IPS-20b (cell line): ENCODE measurements at regions not wholly inside any gene's neighbourhood (a gene's known extent, or its start where the extent isn't known, plus 50 kb on each side); places are given as distances from the start of the nearest gene placed in this dataset.

Experiments used
- H3K27ac ChIP-seq: one replicate; pipeline ENCODE4 v1.5.1; 2013; ENCODE audit warnings: low read length
- H3K27me3 ChIP-seq: 2 replicates; pipeline ENCODE4 v1.6.1; 2013; ENCODE audit warnings: mild to moderate bottlenecking, low read length, inconsistent platforms; ENCODE audit not compliant: insufficient read depth
- H3K36me3 ChIP-seq: 2 replicates; pipeline ENCODE4 v1.6.1; 2013; ENCODE audit warnings: low read depth, mild to moderate bottlenecking, inconsistent platforms, low read length, moderate library complexity; ENCODE audit not compliant: insufficient read depth
- H3K4me1 ChIP-seq: 2 replicates; pipeline ENCODE4 v1.6.1; 2013; ENCODE audit warnings: mild to moderate bottlenecking, control low read depth, inconsistent platforms, low read length, moderate library complexity; ENCODE audit not compliant: insufficient read depth
- H3K4me3 ChIP-seq: 2 replicates; pipeline ENCODE4 v1.5.1; 2013; ENCODE audit warnings: mild to moderate bottlenecking, low read length, inconsistent platforms
- H3K9ac ChIP-seq: 2 replicates; pipeline ENCODE4 v1.6.1; 2013; ENCODE audit warnings: low read depth, mild to moderate bottlenecking, inconsistent platforms, low read length, moderate library complexity
- H3K9me3 ChIP-seq: 2 replicates; pipeline ENCODE4 v1.6.1; 2013; ENCODE audit warnings: mild to moderate bottlenecking, low read depth, low read length, inconsistent platforms; ENCODE audit not compliant: insufficient read depth

GRCh38 chr16:48105976-48106375, 49.8 kb downstream of the ABCC12 start:
- Histone ChIP-seq H3K4me1 (peaks cover 5% of the 10 kb centered on the region; the same call in 1 of the 2 replicates), H3K27me3 (no peaks in the 10 kb centered on the region), H3K9me3 (no peaks in the 10 kb centered on the region), H3K9ac (no peak overlapping the region), H3K36me3 (no peaks in the 10 kb centered on the region), H3K4me3 (no peak overlapping the region), H3K27ac (no peak overlapping the region)

GRCh38 chr16:48105456-48105855, 50.3 kb downstream of the ABCC12 start:
- no peak overlapping the region for H3K27ac ChIP-seq
- peaks cover 5% of the 10 kb centered on the region; the same call in 1 of the 2 replicates for H3K4me1 ChIP-seq
- H3K4me3 ChIP-seq: no peak overlapping the region
- H3K27me3 ChIP-seq: no peaks in the 10 kb centered on the region
- no peaks in the 10 kb centered on the region for H3K36me3 ChIP-seq
- H3K9me3 ChIP-seq: no peaks in the 10 kb centered on the region
- H3K9ac ChIP-seq: no peak overlapping the region

GRCh38 chr16:48103591-48103990, 52.2 kb downstream of the ABCC12 start:
- H3K9ac ChIP-seq: no peak overlapping the region
- H3K36me3 ChIP-seq: no peaks in the 10 kb centered on the region
- no peaks in the 10 kb centered on the region for H3K9me3 ChIP-seq
- no peaks in the 10 kb centered on the region for H3K27me3 ChIP-seq
- H3K4me1 ChIP-seq: peaks cover 5% of the 10 kb centered on the region; the same call in 1 of the 2 replicates
- no peak overlapping the region for H3K4me3 ChIP-seq
- no peak overlapping the region for H3K27ac ChIP-seq

GRCh38 chr16:48102083-48103008, 53.4 kb downstream of the ABCC12 start:
- peaks cover 5% of the 10 kb centered on the region; the same call in 1 of the 2 replicates for H3K4me1 ChIP-seq

GRCh38 chr16:48101069-48101674, 54.6 kb downstream of the ABCC12 start:
- Histone ChIP-seq H3K36me3 (no peaks in the 10 kb centered on the region), H3K9me3 (no peaks in the 10 kb centered on the region), H3K27me3 (no peaks in the 10 kb centered on the region), H3K27ac (no peak overlapping the region), H3K4me1 (peaks cover 5% of the 10 kb centered on the region; the same call in 1 of the 2 replicates), H3K4me3 (no peak overlapping the region), H3K9ac (no peak overlapping the region)

More at GRCh38 chr16:48102083-48103008, 53.4 kb downstream of the ABCC12 start:
- no peak overlapping the region for H3K27ac ChIP-seq
- no peaks in the 10 kb centered on the region for H3K27me3 ChIP-seq
- no peaks in the 10 kb centered on the region for H3K36me3 ChIP-seq
- no peak overlapping the region for H3K4me3 ChIP-seq
- H3K9ac ChIP-seq: no peak overlapping the region
- H3K9me3 ChIP-seq: no peaks in the 10 kb centered on the region

- no peaks in the 10 kb centered on the region for H3K27me3 ChIP-seq
- H3K27ac ChIP-seq: no peak overlapping the region
- no peaks in the 10 kb centered on the region for H3K9me3 ChIP-seq
- no peak overlapping the region for H3K4me3 ChIP-seq
- no peak overlapping the region for H3K9ac ChIP-seq
- H3K36me3 ChIP-seq: no peaks in the 10 kb centered on the region
- peaks cover 5% of the 10 kb centered on the region; the same call in 1 of the 2 replicates for H3K4me1 ChIP-seq
These were observed 56.3 kb downstream of the ABCC12 start for GRCh38 chr16:48099455-48099854.

GRCh38 chr16:48098472-48098871, 57.3 kb downstream of the ABCC12 start:
- Histone ChIP-seq H3K4me3 (no peak overlapping the region), H3K27me3 (no peaks in the 10 kb centered on the region), H3K4me1 (peaks cover 5% of the 10 kb centered on the region; the same call in 1 of the 2 replicates), H3K9ac (no peak overlapping the region), H3K36me3 (no peaks in the 10 kb centered on the region), H3K9me3 (no peaks in the 10 kb centered on the region), H3K27ac (no peak overlapping the region)

- no peak overlapping the region for H3K9ac ChIP-seq
- H3K27me3 ChIP-seq: no peaks in the 10 kb centered on the region
- no peaks in the 10 kb centered on the region for H3K36me3 ChIP-seq
- H3K4me1 ChIP-seq: no peaks in the 10 kb centered on the region
- H3K27ac ChIP-seq: no peak overlapping the region
- no peaks in the 10 kb centered on the region for H3K9me3 ChIP-seq
- H3K4me3 ChIP-seq: no peak overlapping the region
These were observed 64.7 kb downstream of the ABCC12 start for GRCh38 chr16:48091117-48091516.

- H3K4me3 ChIP-seq: no peak overlapping the region
- H3K27ac ChIP-seq: no peak overlapping the region
- H3K9me3 ChIP-seq: no peaks in the 10 kb centered on the region
- H3K4me1 ChIP-seq: no peaks in the 10 kb centered on the region
- H3K9ac ChIP-seq: no peak overlapping the region
- H3K36me3 ChIP-seq: no peaks in the 10 kb centered on the region
- no peaks in the 10 kb centered on the region for H3K27me3 ChIP-seq
These were observed 66.6 kb downstream of the ABCC12 start for GRCh38 chr16:48089053-48089792.

GRCh38 chr16:48087639-48088038, 68.2 kb downstream of the ABCC12 start:
- no peaks in the 10 kb centered on the region for H3K36me3 ChIP-seq
- no peak overlapping the region for H3K27ac ChIP-seq
- H3K4me3 ChIP-seq: no peak overlapping the region

GRCh38 chr16:48086422-48086821, 69.4 kb downstream of the ABCC12 start:
- Histone ChIP-seq H3K4me1 (no peaks in the 10 kb centered on the region), H3K36me3 (no peaks in the 10 kb centered on the region), H3K27me3 (no peaks in the 10 kb centered on the region), H3K27ac (no peak overlapping the region), H3K9ac (no peak overlapping the region), H3K9me3 (no peaks in the 10 kb centered on the region), H3K4me3 (no peak overlapping the region)

More at GRCh38 chr16:48087639-48088038, 68.2 kb downstream of the ABCC12 start:
- Histone ChIP-seq H3K9me3 (no peaks in the 10 kb centered on the region), H3K9ac (no peak overlapping the region), H3K4me1 (no peaks in the 10 kb centered on the region), H3K27me3 (no peaks in the 10 kb centered on the region)
